ENCODE measurements at regions not wholly inside any gene's neighbourhood (a gene's known extent, or its start where the extent isn't known, plus 50 kb on each side); places are given as distances from the start of the nearest gene placed in this dataset.
"Not testable (repeated sequence)": the region's sequence is repeated elsewhere in the genome, so short reads cannot be mapped to it uniquely, and the experiment has no call there.

GRCh38 chr4:44965435-44966095, 239.2 kb upstream of the GNPDA2 start:
- no peaks in the 10 kb centered on the region for H3K27me3 ChIP-seq
- H3K9me3 ChIP-seq, result no peaks in the 10 kb centered on the region
- DNase-seq, result no peak
- no peak for TF ChIP-seq POLR2A (IDR thresholded peaks at IDR 0.05)
- TF ChIP-seq CTCF (IDR thresholded peaks at IDR 0.05), result no peak
- 89 to 93% methylated on average over 6 of the region's 6 CpGs for WGBS, 2 donors
- no peak overlapping the region for H3K4me3 ChIP-seq
- no peak overlapping the region for H3K27ac ChIP-seq
- H3K36me3 ChIP-seq (ENCODE audit: low read depth, missing control alignments), result no peaks in the 10 kb centered on the region
- no peaks in the 10 kb centered on the region for H3K4me1 ChIP-seq
- intact Hi-C loops (cut with DNase I; ENCODE audit: low total_unique reads), result no loop called here

- DNase-seq; H3K27me3 ChIP-seq; H3K4me3 ChIP-seq; H3K36me3 ChIP-seq (ENCODE audit: low read depth, missing control alignments); H3K27ac ChIP-seq; intact Hi-C loops (cut with DNase I; ENCODE audit: low total_unique reads); H3K4me1 ChIP-seq; H3K9me3 ChIP-seq: not testable (repeated sequence)
- WGBS, 2 donors, result 78 to 82% methylated on average over 5 of the region's 5 CpGs
Measured at GRCh38 chr4:44964086-44964485, 237.7 kb upstream of the GNPDA2 start.

- no peak for DNase-seq
- 100% methylated on average over 1 of the region's 1 CpG; no CpG with 5 or more reads in 1 of the 2 donors for WGBS, 2 donors
- Histone ChIP-seq H3K27ac (no peak overlapping the region), H3K4me3 (no peak overlapping the region), H3K4me1 (no peaks in the 10 kb centered on the region), H3K27me3 (no peaks in the 10 kb centered on the region), H3K36me3 (ENCODE audit: low read depth, missing control alignments) (no peaks in the 10 kb centered on the region), H3K9me3 (no peaks in the 10 kb centered on the region)
- TF ChIP-seq CTCF (IDR thresholded peaks at IDR 0.05) (no peak), POLR2A (IDR thresholded peaks at IDR 0.05) (no peak)
- intact Hi-C loops (cut with DNase I; ENCODE audit: low total_unique reads), result no loop called here
Measured at GRCh38 chr4:44961001-44961755, 234.8 kb upstream of the GNPDA2 start.

- Histone ChIP-seq H3K4me3 (no peak overlapping the region), H3K9me3 (no peaks in the 10 kb centered on the region), H3K36me3 (ENCODE audit: low read depth, missing control alignments) (no peaks in the 10 kb centered on the region), H3K27ac (no peak overlapping the region), H3K4me1 (no peaks in the 10 kb centered on the region), H3K27me3 (no peaks in the 10 kb centered on the region)
- TF ChIP-seq CTCF (IDR thresholded peaks at IDR 0.05) (no peak), POLR2A (IDR thresholded peaks at IDR 0.05) (no peak)
- 76 to 81% methylated on average over 3 of the region's 3 CpGs for WGBS, 2 donors
- intact Hi-C loops (cut with DNase I; ENCODE audit: low total_unique reads), result no loop called here
- DNase-seq, result no peak
Measured at GRCh38 chr4:44931720-44932119, 205.4 kb upstream of the GNPDA2 start.

GRCh38 chr4:44928785-44929184, 202.4 kb upstream of the GNPDA2 start:
- WGBS, 2 donors, result 55 to 62% methylated on average over 2 of the region's 2 CpGs
- Histone ChIP-seq H3K27me3 (no peaks in the 10 kb centered on the region), H3K36me3 (ENCODE audit: low read depth, missing control alignments) (no peaks in the 10 kb centered on the region), H3K9me3 (no peaks in the 10 kb centered on the region), H3K4me3 (no peak overlapping the region), H3K27ac (no peak overlapping the region), H3K4me1 (no peaks in the 10 kb centered on the region)
- no peak for DNase-seq
- intact Hi-C loops (cut with DNase I; ENCODE audit: low total_unique reads), result no loop called here
- TF ChIP-seq POLR2A (IDR thresholded peaks at IDR 0.05) (no peak), CTCF (IDR thresholded peaks at IDR 0.05) (no peak)
